WERI-Rb-1 (cell line): ENCODE measurements at regions not wholly inside any gene's neighbourhood (a gene's known extent, or its start where the extent isn't known, plus 50 kb on each side); places are given as distances from the start of the nearest gene placed in this dataset.

Source experiments
- DNase-seq: peaks from one replicate; pipeline ENCODE4 v3.0.0-alpha.2; 2020
- H3K27ac ChIP-seq: fragments of 250-450 bp; sonication (Bioruptor Pico); 2 replicates; pipeline ENCODE4 v1.5.1; 2020; ENCODE audit warnings: mild to moderate bottlenecking, moderate library complexity
- H3K27me3 ChIP-seq: fragments of 250-450 bp; sonication (Bioruptor Pico); 2 replicates; pipeline ENCODE4 v1.5.1; 2021; ENCODE audit warnings: mild to moderate bottlenecking, low read depth, moderate library complexity; ENCODE audit not compliant: insufficient read depth, severe bottlenecking
- H3K36me3 ChIP-seq: fragments of 250-450 bp; sonication (Bioruptor Pico); 2 replicates; pipeline ENCODE4 v1.5.1; 2020; ENCODE audit warnings: mild to moderate bottlenecking, moderate library complexity
- H3K4me3 ChIP-seq: 2 replicates; pipeline ENCODE4 v1.5.1; 2011; ENCODE audit warnings: low read depth, mild to moderate bottlenecking, control low read depth, low read length
- H3K9me3 ChIP-seq: fragments of 250-450 bp; sonication (Bioruptor Pico); 2 replicates; pipeline ENCODE4 v1.5.1; 2021; ENCODE audit warnings: mild to moderate bottlenecking, moderate library complexity; ENCODE audit not compliant: severe bottlenecking
- CTCF ChIP-seq: IDR thresholded peaks from 2 replicates; pipeline ENCODE4 v1.5.1; 2011; ENCODE audit warnings: low read depth, mild to moderate bottlenecking, control low read depth, inconsistent platforms, low read length

GRCh38 chr6:10210052-10210451, 204.8 kb downstream of the TFAP2A start:
- DNase-seq, result no peak
- no peaks in the 10 kb centered on the region for H3K9me3 ChIP-seq
- no peaks in the 10 kb centered on the region for H3K36me3 ChIP-seq
- H3K27ac ChIP-seq, result no peak overlapping the region
- H3K27me3 ChIP-seq, result peaks cover 13% of the 10 kb centered on the region
- no peak for TF ChIP-seq CTCF
- H3K4me3 ChIP-seq, result no peak overlapping the region

- TF ChIP-seq CTCF, result no peak
- H3K27me3 ChIP-seq, result peaks cover 29% of the 10 kb centered on the region
- no peak overlapping the region for H3K4me3 ChIP-seq
- H3K36me3 ChIP-seq, result no peaks in the 10 kb centered on the region
- no peaks in the 10 kb centered on the region for H3K9me3 ChIP-seq
- no peak overlapping the region for H3K27ac ChIP-seq
- DNase-seq, result no peak
These were observed 209.0 kb downstream of the TFAP2A start for GRCh38 chr6:10205892-10206291.

GRCh38 chr6:10205120-10205519, 209.8 kb downstream of the TFAP2A start:
- Histone ChIP-seq H3K27me3 (peaks cover 24% of the 10 kb centered on the region), H3K4me3 (no peak overlapping the region), H3K27ac (no peak overlapping the region), H3K9me3 (peaks cover 2% of the 10 kb centered on the region), H3K36me3 (no peaks in the 10 kb centered on the region)
- no peak for DNase-seq
- TF ChIP-seq CTCF, result no peak

- no peak overlapping the region for H3K4me3 ChIP-seq
- H3K36me3 ChIP-seq, result no peaks in the 10 kb centered on the region
- peaks cover 24% of the 10 kb centered on the region for H3K27me3 ChIP-seq
- no peak for TF ChIP-seq CTCF
- peaks cover 2% of the 10 kb centered on the region for H3K9me3 ChIP-seq
- no peak for DNase-seq
- H3K27ac ChIP-seq, result no peak overlapping the region
These were observed 211.2 kb downstream of the TFAP2A start for GRCh38 chr6:10203651-10204050.

- Histone ChIP-seq H3K4me3 (no peak overlapping the region), H3K27ac (no peak overlapping the region), H3K27me3 (peaks cover 24% of the 10 kb centered on the region), H3K9me3 (peaks cover 2% of the 10 kb centered on the region), H3K36me3 (no peaks in the 10 kb centered on the region)
- DNase-seq, result no peak
- no peak for TF ChIP-seq CTCF
These were observed 212.3 kb downstream of the TFAP2A start for GRCh38 chr6:10202581-10202980.
